Lung (tissue), 11 donors: ENCODE measurements at regions not wholly inside any gene's neighbourhood (a gene's known extent, or its start where the extent isn't known, plus 50 kb on each side); places are given as distances from the start of the nearest gene placed in this dataset.
"Not testable (repeated sequence)": the region's sequence is repeated elsewhere in the genome, so short reads cannot be mapped to it uniquely, and the experiment has no call there.

Experiments
- ATAC-seq: fragments of 200-7000 bp; cut with Tn5 transposase; one replicate; pipeline ENCODE4 v1.9.1; 2020; ENCODE audit warnings: moderate number of reproducible peaks; ENCODE audit not compliant: insufficient read depth, low FRiP score
- DNase-seq, 3 donors: peaks; one replicate each; pipeline ENCODE4 v3.0.0-alpha.2; 2013 to 2017
- H3K27ac ChIP-seq, 2 donors: one replicate each; pipeline ENCODE4 v1.5.1; 2013; ENCODE audit warnings: mild to moderate bottlenecking in 2 of 2, moderate library complexity in 2 of 2, control low read depth in 1 of 2, inconsistent platforms in 1 of 2, low read depth in 1 of 2, low read length in 1 of 2
- H3K27me3 ChIP-seq, 3 donors: one replicate each; pipeline ENCODE4 v1.5.1; 2013; ENCODE audit warnings: low read length in 2 of 3; ENCODE audit not compliant: control insufficient read depth in 3 of 3, insufficient read depth in 3 of 3
- H3K36me3 ChIP-seq, 4 donors: one replicate each; pipeline ENCODE4 v1.5.1; 2013; ENCODE audit warnings: low read length in 4 of 4, mild to moderate bottlenecking in 1 of 4, moderate library complexity in 1 of 4; ENCODE audit not compliant: control insufficient read depth in 4 of 4, insufficient read depth in 4 of 4
- H3K4me1 ChIP-seq, 5 donors: one replicate each; pipeline ENCODE4 v1.5.1; 2013; ENCODE audit warnings: low read length in 5 of 5, mild to moderate bottlenecking in 2 of 5, moderate library complexity in 1 of 5; ENCODE audit not compliant: control insufficient read depth in 5 of 5, insufficient read depth in 5 of 5
- H3K4me3 ChIP-seq: one replicate; pipeline ENCODE4 v1.5.1; 2013; ENCODE audit warnings: mild to moderate bottlenecking, control low read depth, moderate library complexity
- H3K9ac ChIP-seq, 2 donors: one replicate each; pipeline ENCODE4 v1.5.1; 2013; ENCODE audit warnings: low read length in 2 of 2, control low read depth in 1 of 2; ENCODE audit not compliant: insufficient read depth in 1 of 2
- H3K9me3 ChIP-seq, 4 donors: one replicate each; pipeline ENCODE4 v1.5.1; 2013; ENCODE audit warnings: low read length in 3 of 4, mild to moderate bottlenecking in 1 of 4, moderate library complexity in 1 of 4; ENCODE audit not compliant: control insufficient read depth in 4 of 4, insufficient read depth in 3 of 4
- CTCF ChIP-seq: IDR thresholded peaks from 2 replicates; pipeline ENCODE4 v1.5.1; 2012; ENCODE audit warnings: mild to moderate bottlenecking; ENCODE audit errors: control extremely low read depth, extremely low read depth
- WGBS, 2 donors: extraction: QIAGEN DNeasy Blood & Tissue Kit; methylation state at CpG; one replicate each; pipeline ENCODE4 v1.1.7; 2013; 5-methylcytosine and 5-hydroxymethylcytosine counted together
- donor health status: control.
- donor health status: control.
- donor health status: Bipolar disorder and iron deficiency.
- donor health status: healthy.
- donor health status: DM: yes; HTN: yes; CAD: no.

- no peaks in the 10 kb centered on the region for H3K4me1 ChIP-seq
- H3K36me3 ChIP-seq, result no peaks in the 10 kb centered on the region
- no peak for TF ChIP-seq CTCF
- H3K27me3 ChIP-seq, result no peaks in the 10 kb centered on the region
- no peak for ATAC-seq
- DNase-seq, result no peak
- H3K4me3 ChIP-seq, result no peak overlapping the region
- 85 to 95% methylated on average over 1 of the region's 1 CpG for WGBS, 2 donors
- H3K9me3 ChIP-seq, result no peaks in the 10 kb centered on the region
- no peak overlapping the region for H3K27ac ChIP-seq
- H3K9ac ChIP-seq, result no peak overlapping the region
These were observed 54.8 kb upstream of the MBNL1 start for GRCh38 chr3:152213938-152214337.

- not testable (repeated sequence) for ATAC-seq, H3K4me3 ChIP-seq, H3K9me3 ChIP-seq, H3K27me3 ChIP-seq, DNase-seq, H3K4me1 ChIP-seq, H3K36me3 ChIP-seq, H3K9ac ChIP-seq
- H3K27ac ChIP-seq, result peak overlapping the region in 1 of 2 donors; percentile 2
- WGBS, 2 donors, result 92 to 97% methylated on average over 28 to 34 of the region's 34 CpGs
These were observed 51.5 kb upstream of the MBNL1 start for GRCh38 chr3:152216960-152217865.

- H3K27me3 ChIP-seq, result no peaks in the 10 kb centered on the region
- peaks cover 0 to 8% (median 0%) of the 10 kb centered on the region in 5 donors for H3K4me1 ChIP-seq
- 93 to 95% methylated on average over 1 of the region's 1 CpG for WGBS, 2 donors
- no peak for TF ChIP-seq CTCF
- no peak overlapping the region for H3K27ac ChIP-seq
- DNase-seq (no peak), ATAC-seq (no peak)
- no peaks in the 10 kb centered on the region for H3K9me3 ChIP-seq
- H3K4me3 ChIP-seq, result no peak overlapping the region
- no peak overlapping the region for H3K9ac ChIP-seq
- H3K36me3 ChIP-seq, result no peaks in the 10 kb centered on the region
These were observed 50.1 kb upstream of the MBNL1 start for GRCh38 chr3:152218602-152219001.
